ENCODE measurements at regions not wholly inside any gene's neighbourhood (a gene's known extent, or its start where the extent isn't known, plus 50 kb on each side); places are given as distances from the start of the nearest gene placed in this dataset.

DNA sequence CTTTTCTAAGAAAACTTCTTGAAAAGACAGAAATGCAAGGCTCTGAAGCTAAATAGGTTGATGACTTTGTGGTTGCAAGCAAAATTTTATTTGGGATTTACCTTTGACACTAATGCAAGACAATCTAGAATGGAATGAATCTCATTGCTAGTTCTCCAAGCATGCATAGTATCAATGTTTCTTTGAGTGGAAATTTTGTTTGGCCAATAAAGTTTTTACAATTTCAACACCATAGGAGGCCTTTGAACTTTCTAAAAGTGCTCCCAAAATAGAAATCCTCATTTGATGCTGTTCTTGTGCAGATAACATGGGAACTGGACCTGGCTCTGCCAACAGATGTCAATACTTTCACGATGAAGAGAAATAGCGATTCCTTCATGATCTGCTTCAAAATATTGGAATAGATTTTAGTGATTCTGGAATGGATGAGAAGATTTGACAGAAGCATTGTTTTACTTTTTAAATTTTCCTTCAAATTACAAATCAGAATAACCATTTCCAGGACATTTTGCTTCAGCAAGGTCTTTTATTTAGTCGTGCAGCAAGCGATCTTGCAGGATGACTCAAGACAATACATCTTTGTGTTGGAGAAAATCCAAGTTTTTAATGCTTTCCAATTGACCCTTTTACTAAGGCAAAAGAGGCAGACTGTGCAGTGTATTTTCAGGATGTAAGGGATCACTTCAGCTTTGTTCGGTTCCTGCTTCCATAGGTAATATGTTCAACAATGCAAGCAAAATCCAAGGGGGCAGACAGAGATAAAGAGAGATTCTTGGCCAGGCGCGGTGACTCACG lies 51.7 kb upstream of the OTUD4 start:
- no peak for DNase-seq

DNA sequence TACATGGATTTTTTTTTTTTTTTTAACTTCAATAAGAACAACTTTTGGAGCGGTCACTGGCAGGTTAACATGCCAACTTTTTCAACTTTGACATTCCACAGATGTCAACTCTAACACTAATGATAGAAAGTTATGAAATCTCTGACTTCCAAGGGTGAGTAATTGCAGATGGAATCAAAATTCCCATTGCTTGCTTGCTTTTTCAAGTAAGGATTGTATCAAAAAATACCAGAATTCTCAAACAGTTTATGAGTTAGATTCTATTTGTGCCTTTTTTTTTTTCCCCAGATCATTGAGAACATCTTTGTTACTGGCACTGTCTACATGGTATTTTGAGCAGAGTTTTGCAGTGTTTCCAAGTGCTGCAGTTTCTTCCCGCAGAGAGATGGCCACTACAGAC lies 50.3 kb upstream of the OTUD4 start:
- no peak for DNase-seq

Measured in CD4-positive, alpha-beta T cell treated with Interferon alpha-2 for 1 hour (primary cell).